Gastroesophageal sphincter (tissue), 4 donors: ENCODE measurements at regions not wholly inside any gene's neighbourhood (a gene's known extent, or its start where the extent isn't known, plus 50 kb on each side); places are given as distances from the start of the nearest gene placed in this dataset.

Experiments
- ATAC-seq: fragments of 150-250 bp; one replicate; pipeline ENCODE4 v1.9.1; 2016; ENCODE audit warnings: mild to moderate bottlenecking, moderate library complexity
- H3K27ac ChIP-seq, 4 donors: fragments of 200-600 bp; sonication (generic) in 3 of 4; 1 replicate in 3 of 4; 2 replicates in 1 of 4; pipeline ENCODE4 v1.5.1; 2016 to 2019
- H3K27me3 ChIP-seq: fragments of 200-600 bp; sonication (generic); one replicate; pipeline ENCODE4 v1.5.1; 2019
- H3K36me3 ChIP-seq, 2 donors: fragments of 200-600 bp; sonication (generic); one replicate each; pipeline ENCODE4 v1.5.1; 2019; ENCODE audit warnings: control low read depth in 1 of 2
- H3K4me1 ChIP-seq, 3 donors: fragments of 200-600 bp; sonication (generic); 1 replicate in 2 of 3; 2 replicates in 1 of 3; pipeline ENCODE4 v1.5.1; 2016 to 2019; ENCODE audit warnings: control low read depth in 2 of 3
- H3K4me3 ChIP-seq, 2 donors: fragments of 200-600 bp; sonication (generic); one replicate each; pipeline ENCODE4 v1.5.1; 2019; ENCODE audit warnings: mild to moderate bottlenecking in 1 of 2, moderate library complexity in 1 of 2
- H3K9me3 ChIP-seq, 3 donors: fragments of 200-600 bp; sonication (generic); one replicate each; pipeline ENCODE4 v1.5.1; 2017 to 2019; ENCODE audit warnings: control low read depth in 2 of 3
- CTCF ChIP-seq, 4 experiments: fragments of 200-600 bp in 2 of 4; fragments of 450-650 bp in 2 of 4; sonication (generic) in 1 of 4; IDR thresholded peaks; one replicate each; pipeline ENCODE4 v1.5.1; 2017 to 2019; ENCODE audit warnings: antibody characterized with exemption in 4 of 4, mild to moderate bottlenecking in 2 of 4, moderate library complexity in 2 of 4
- EP300 ChIP-seq: sonication (generic); formaldehyde crosslinking; IDR thresholded peaks from one replicate; pipeline ENCODE4 v1.6.1; 2017; ENCODE audit warnings: antibody characterized with exemption, mild to moderate bottlenecking
- POLR2A ChIP-seq, 2 donors: fragments of 450-650 bp; IDR thresholded peaks; one replicate each; pipeline ENCODE4 v1.6.1; 2017; ENCODE audit warnings: antibody characterized with exemption in 2 of 2, mild to moderate bottlenecking in 2 of 2, moderate library complexity in 1 of 2
- POLR2AphosphoS5 ChIP-seq: sonication (generic); formaldehyde crosslinking; IDR thresholded peaks from one replicate; pipeline ENCODE4 v1.6.1; 2017; ENCODE audit warnings: antibody characterized with exemption
- WGBS, 2 donors: methylation state at CpG; one replicate each; pipeline ENCODE4 v1.1.5; 2018; ENCODE audit warnings: low coverage in 1 of 2; 5-methylcytosine and 5-hydroxymethylcytosine counted together

GRCh38 chr2:59850554-59850953 is 702.9 kb downstream of the BCL11A start:
- H3K27ac ChIP-seq: no peak overlapping the region
- ATAC-seq: no peak
- no peak overlapping the region for H3K4me3 ChIP-seq
- no peaks in the 10 kb centered on the region for H3K36me3 ChIP-seq
- WGBS, 2 donors: 86 to 91% methylated on average over 4 to 6 of the region's 6 CpGs
- H3K9me3 ChIP-seq: no peaks in the 10 kb centered on the region
- no peaks in the 10 kb centered on the region for H3K27me3 ChIP-seq
- H3K4me1 ChIP-seq: no peaks in the 10 kb centered on the region
- no peak for TF ChIP-seq POLR2AphosphoS5
- no peak for TF ChIP-seq POLR2A (IDR thresholded peaks at IDR 0.05)
- no peak for TF ChIP-seq CTCF (IDR thresholded peaks at IDR 0.05)
- no peak for TF ChIP-seq EP300

- Histone ChIP-seq H3K27ac (no peak overlapping the region), H3K9me3 (no peaks in the 10 kb centered on the region), H3K4me1 (no peaks in the 10 kb centered on the region), H3K4me3 (no peak overlapping the region), H3K36me3 (no peaks in the 10 kb centered on the region), H3K27me3 (no peaks in the 10 kb centered on the region)
- TF ChIP-seq CTCF (IDR thresholded peaks at IDR 0.05) (no peak), POLR2A (IDR thresholded peaks at IDR 0.05) (no peak)
- no peak for ATAC-seq
- 90% methylated on average over 3 of the region's 3 CpGs; no CpG with 5 or more reads in 1 of the 2 donors for WGBS, 2 donors
Observed at GRCh38 chr2:59833941-59834340, 719.5 kb downstream of the BCL11A start.

GRCh38 chr2:59830601-59831000 is 722.9 kb downstream of the BCL11A start:
- Histone ChIP-seq H3K27me3 (no peaks in the 10 kb centered on the region), H3K4me1 (no peaks in the 10 kb centered on the region), H3K4me3 (no peak overlapping the region), H3K9me3 (no peaks in the 10 kb centered on the region), H3K27ac (no peak overlapping the region), H3K36me3 (no peaks in the 10 kb centered on the region)
- ATAC-seq: no peak
- WGBS, 2 donors: 93 to 95% methylated on average over 4 to 6 of the region's 6 CpGs
- TF ChIP-seq CTCF (IDR thresholded peaks at IDR 0.05): no peak
- no peak for TF ChIP-seq EP300
- TF ChIP-seq POLR2A (IDR thresholded peaks at IDR 0.05): no peak
- TF ChIP-seq POLR2AphosphoS5: no peak

GRCh38 chr2:59827677-59828076 is 725.8 kb downstream of the BCL11A start:
- TF ChIP-seq CTCF (IDR thresholded peaks at IDR 0.05) (no peak), EP300 (no peak), POLR2AphosphoS5 (no peak), POLR2A (IDR thresholded peaks at IDR 0.05) (no peak)
- H3K36me3 ChIP-seq: no peaks in the 10 kb centered on the region
- 80 to 93% methylated on average over 5 of the region's 5 CpGs for WGBS, 2 donors
- no peaks in the 10 kb centered on the region for H3K9me3 ChIP-seq
- H3K4me3 ChIP-seq: no peak overlapping the region
- no peak overlapping the region for H3K27ac ChIP-seq
- H3K4me1 ChIP-seq: no peaks in the 10 kb centered on the region
- ATAC-seq: no peak
- H3K27me3 ChIP-seq: no peaks in the 10 kb centered on the region

GRCh38 chr2:59826177-59826576 is 727.3 kb downstream of the BCL11A start:
- Histone ChIP-seq H3K4me1 (no peaks in the 10 kb centered on the region), H3K27me3 (no peaks in the 10 kb centered on the region), H3K4me3 (no peak overlapping the region), H3K27ac (no peak overlapping the region), H3K9me3 (no peaks in the 10 kb centered on the region), H3K36me3 (no peaks in the 10 kb centered on the region)
- no peak for ATAC-seq
- TF ChIP-seq POLR2A (IDR thresholded peaks at IDR 0.05): no peak
- TF ChIP-seq CTCF (IDR thresholded peaks at IDR 0.05): no peak
- TF ChIP-seq POLR2AphosphoS5: no peak
- TF ChIP-seq EP300: no peak
- WGBS, 2 donors: 81 to 86% methylated on average over 2 of the region's 2 CpGs
